GM18511 (cell line): ENCODE measurements at regions not wholly inside any gene's neighbourhood (a gene's known extent, or its start where the extent isn't known, plus 50 kb on each side); places are given as distances from the start of the nearest gene placed in this dataset.
A peak's percentile ranks its signal among the peaks of the same experiment; 100 is the strongest.
"Not testable (repeated sequence)": the region's sequence is repeated elsewhere in the genome, so short reads cannot be mapped to it uniquely, and the experiment has no call there.

ENCODE experiments used
- ATAC-seq: cut with Tn5 transposase; IDR thresholded peaks from one replicate; pipeline ENCODE4 v1.9.1; 2021; ENCODE audit warnings: mild to moderate bottlenecking, moderate library complexity; ENCODE audit not compliant: unreplicated experiment

DNA sequence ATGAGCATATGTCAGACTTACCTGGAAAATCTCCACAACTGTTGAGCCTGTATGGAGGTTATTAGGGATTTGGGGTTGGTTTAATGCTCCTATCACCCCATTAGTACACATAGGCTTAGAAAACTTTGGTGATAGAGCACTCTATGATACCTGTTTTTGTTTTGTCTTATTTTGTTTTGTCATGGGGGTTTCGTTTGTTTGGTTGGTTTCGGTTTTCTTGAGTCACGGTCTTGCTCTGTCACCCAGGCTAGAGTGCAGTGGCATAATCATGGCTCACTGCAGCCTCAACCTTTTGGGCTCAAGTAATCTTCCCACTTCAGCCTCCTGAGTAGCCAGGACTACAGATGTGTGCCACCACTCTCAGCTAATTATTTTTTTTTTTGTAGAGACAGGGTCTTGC is 70.0 kb downstream of the MZT1 start:
- no peak for ATAC-seq

DNA sequence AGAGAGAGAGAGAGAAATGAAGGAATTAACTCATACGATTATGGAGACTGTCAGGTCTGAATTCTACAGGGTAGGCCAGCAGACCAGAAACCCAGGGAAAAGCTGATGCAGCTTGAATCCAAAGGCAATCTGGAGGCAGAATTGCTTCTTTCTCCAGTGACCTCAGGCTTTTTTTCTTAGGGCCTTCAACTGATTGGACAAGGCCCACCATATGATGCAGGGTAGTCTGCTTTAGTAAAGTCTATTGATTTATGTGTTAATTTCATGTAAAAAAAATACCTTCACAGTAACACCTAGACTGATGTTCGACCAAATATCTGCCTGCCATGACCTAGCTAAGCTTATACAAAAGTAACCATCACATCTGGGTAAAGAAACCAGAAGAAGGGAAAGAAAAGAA is 71.1 kb downstream of the MZT1 start:
- ATAC-seq = no peak

DNA sequence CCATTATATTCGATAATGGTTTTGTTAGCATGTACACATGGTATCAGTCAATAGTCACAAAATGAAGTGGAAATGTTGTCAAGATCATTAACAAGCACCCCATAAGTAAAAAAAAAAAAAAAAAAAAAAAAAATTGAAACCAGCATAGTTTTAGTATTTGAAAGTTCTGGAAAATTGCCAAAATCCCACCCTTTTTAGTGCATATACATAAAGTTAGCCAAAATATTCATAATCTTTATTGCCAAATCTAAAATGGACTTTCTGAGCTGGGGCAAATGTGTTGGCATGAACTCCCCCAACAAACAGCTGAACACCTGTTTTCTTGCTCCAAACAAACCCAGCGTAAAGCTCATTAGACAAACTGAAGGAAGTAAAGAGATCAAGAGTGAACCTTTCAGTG is 73.9 kb downstream of the MZT1 start:
- ATAC-seq = no peak

DNA sequence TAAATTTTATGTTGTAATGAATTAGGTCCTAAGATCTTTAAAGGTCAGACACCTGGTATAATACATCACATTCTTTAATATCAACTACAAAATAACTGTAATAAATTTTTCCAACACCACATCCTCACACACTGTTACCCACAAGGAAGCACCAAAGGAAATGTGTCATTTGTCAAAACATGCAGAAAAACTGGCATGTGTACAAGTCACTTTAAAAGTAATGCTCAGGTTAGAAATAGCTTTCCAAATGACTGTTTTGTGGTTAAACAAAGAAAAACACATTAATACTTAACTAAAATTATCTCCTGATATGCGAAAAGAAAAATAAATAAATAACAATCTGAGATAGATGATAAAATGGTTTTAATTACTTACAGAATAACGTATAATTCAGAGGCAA is 74.7 kb downstream of the MZT1 start:
- peak; percentile 49 for ATAC-seq

DNA sequence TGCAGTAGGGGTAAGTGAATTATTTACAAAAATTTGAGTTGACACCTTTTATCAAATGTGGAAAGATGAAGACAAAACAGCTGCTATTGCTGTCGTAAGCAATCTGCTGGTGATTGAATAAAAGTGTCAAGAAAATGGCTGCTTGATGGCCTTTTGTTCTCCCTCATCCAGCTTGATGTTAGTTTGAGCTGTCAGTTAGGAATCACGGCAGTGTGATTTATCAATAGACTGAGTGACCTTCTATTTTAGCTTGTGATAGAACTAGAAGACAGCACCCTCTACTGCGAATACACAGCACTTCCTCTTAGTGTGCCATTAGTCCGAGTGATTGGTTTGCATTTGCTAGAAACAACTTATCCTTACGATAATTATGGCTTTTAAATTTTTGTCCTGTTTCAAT is 76.3 kb downstream of the MZT1 start:
- no peak for ATAC-seq

DNA sequence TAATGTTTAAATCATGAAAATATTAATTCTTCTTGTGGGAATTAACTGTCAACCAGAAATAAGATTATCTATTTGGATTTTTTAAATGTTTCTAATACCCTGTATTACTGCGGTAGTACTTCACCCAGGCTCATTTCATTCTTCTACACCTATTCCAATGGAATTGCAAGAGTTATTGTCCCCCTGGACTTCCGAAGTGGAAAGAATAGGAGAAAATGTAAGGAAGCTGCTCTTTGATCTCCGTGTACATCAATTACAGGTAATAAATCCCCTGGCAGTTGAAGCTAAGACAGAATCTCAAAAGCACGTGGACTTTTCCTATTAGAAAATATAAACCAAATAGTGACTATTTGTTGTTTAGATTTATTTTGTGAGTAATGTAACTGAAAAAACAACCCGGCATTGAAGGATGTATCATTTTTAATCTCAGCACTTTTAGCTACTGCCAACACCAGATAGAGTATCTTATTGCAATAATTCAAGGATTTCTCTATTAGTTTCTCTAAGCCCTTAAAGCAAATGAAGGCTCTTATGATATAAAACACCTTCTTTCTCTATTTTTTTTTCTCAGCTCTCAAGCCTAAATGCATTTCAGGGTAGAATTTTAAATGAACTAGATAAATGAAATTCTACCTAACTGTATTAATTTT is 77.3 kb downstream of the MZT1 start:
- no peak for ATAC-seq

DNA sequence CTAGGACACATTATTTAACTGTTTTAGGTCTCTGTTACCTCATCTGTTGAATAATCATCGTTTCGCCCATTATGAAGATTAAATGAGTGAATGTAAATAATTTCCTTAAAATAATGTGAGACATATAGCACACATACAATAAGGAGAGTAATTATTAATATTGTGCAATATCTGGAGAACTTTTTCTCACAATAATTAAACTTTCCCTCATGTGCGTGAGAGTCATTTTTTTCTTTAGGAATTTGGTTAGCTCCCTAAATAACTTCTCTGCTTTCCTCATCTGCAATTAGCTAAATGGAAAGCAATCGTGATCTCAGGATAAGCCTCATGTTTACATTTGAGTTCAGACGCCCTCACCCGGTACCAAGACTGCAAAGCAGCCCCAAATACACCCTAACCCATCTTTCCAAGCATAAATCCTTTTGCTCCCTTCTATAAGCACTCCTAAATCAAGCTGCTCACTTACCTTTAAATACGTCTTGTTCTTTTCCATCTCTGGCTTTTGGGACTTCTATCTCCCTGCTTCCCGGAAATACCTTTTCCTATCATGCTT is 78.8 kb downstream of the MZT1 start:
- no peak for ATAC-seq

DNA sequence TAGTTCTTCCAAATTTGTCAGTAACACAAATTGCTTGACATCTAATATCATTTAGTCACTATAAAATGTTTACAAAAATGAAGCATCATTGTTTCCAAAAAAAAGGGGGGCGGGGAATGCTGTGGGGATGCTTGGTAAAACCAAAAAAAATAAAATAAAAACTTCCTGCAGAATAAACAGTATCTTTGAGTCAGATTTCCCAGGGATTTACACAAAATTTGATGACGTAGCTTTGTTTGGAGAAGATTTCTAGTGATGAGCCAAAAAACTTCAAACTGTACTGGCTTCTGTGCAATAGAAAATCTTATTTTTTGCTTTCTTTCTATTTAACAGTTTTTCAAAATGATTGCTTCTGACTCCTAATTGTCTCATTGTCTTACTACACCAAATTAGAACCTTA is 80.0 kb downstream of the MZT1 start:
- no peak for ATAC-seq

DNA sequence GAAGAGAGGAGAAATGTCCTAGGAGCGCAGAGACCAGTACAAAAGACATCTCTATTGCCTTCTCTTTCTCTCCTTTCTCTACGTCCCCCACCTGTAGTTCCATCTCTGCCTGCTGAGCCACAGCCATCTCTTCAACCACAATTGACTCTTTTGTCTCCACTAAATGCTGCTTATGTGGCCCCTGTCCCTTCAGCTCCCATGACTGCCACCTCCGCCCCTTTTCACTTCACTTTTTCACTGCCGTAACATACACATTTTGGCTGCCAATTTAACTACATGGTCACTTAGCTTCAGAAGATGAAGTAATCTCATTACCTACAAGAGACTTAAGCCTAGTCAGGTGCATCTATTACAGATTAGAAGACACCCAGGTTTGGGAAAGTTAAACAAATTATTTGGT is 81.9 kb downstream of the MZT1 start:
- ATAC-seq = no peak

DNA sequence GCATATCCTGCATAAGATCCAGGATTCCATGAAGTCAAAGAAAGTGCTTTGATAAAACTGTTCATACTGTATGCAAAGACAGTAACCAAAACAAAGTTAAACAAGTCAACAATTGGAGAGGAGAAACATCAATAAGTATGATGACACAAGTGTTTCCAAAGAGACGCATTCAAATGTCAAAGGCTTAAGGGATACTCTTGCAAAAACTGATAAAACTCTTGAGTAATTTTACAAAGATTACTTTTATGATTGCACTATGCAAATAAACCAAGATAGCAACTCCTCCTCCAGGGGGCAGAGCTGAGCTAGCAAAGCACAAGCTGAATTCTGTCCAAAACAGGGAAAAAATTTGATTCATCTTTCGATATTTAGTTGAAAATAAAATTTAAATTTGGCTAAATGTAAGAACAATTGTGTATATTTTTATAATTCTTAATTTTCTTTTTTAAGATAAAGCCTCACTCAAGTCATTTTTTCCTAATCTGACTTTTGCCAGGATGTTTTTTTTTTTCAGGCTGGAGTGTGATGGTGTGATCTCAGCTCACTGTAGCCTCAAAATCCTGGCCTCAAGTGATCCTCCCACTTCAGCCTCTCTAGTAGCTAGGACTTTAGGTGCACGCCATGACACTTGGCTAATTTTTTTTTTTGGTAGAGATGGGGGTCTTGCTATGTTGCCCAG is 84.0 kb downstream of the MZT1 start:
- ATAC-seq = peak; percentile 67

DNA sequence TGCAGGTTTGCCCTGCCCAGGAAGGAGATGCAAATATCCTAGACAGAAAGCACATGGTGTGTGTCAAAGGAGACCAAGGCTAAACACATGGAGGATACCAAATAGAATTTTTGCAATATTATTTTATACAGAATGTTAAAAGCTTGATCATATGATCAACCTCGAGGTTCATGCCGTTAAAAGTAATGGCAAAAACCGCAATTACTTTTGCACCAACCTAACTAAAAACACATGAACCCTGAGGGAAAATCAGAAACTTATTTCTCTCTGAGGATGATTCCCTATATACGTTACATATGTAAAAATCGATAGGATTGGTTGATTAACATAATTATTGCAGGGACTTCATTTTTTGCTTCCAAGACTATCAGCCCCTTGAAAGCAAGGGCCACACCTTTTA is 88.1 kb downstream of the MZT1 start:
- no peak for ATAC-seq

DNA sequence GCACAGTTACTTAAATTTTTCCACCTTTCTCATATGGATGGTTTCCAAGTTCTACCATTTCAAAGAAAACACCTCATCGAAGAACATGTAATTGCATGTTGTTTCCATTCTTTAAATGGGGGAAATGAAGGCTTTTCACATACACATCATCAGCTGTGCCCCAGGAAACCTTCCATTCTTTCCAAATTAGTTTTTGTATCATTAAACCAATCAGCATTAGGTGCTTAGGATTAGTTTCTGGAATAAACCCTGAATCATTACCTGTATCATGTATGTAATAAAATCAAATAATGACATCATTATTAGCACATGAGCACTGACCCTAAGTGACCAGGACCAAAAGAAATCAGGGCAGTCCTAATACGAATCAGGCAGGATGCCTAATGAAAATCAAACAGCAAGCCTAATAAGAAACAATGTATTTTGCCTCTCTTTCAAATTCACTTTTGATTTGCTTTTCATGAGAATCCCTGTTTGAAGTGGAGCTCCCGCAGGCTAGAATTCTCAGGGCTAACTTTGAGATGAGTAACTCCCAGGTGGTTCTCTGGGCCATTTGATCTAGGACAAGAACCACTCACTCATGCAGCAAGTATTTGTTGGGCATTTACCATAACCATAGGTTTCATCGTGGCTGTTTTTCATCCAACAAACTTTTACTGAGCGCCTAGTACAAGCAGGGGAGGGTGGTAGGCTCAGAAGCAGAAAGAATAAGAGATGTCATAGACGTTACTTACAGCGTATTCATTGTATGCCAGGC is 89.2 kb downstream of the MZT1 start:
- ATAC-seq = no peak

DNA sequence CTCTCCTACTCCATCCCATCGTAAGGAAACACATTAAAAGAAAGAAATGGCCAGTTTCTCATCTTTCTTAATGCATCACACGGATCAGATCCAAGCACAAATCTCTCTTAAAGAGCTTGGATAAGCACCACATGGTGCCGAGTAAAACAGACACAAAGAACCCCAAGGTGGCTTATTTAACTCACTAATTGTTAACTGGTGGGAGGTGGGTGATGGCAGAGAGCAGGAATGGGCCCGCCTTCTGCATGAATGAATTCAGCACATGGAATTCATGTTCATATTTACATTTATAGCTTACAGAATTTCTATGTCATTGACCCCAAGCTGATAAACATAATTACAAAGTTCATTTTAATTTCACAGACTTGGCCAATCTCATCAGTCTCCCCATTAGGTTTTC is 89.9 kb downstream of the MZT1 start:
- no peak for ATAC-seq

DNA sequence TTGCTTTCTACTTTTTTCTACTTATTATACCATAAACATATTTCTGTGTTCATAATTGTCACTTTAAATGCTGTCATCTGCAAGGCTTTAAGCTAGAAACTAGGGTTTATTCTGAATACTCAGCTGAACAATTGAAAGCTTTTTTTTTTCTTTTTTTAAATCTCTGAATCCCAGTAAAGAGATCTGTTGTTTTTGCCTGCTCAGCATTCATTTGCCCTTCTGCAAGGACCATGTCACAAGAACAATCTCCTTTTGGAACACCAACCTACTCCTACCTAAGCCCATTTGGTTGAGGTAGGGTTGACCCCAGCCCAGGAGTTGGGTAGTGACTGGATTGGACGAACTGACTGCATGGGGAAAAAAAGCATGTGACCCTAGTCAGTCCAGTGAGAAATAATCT is 92.6 kb downstream of the MZT1 start:
- no peak for ATAC-seq

DNA sequence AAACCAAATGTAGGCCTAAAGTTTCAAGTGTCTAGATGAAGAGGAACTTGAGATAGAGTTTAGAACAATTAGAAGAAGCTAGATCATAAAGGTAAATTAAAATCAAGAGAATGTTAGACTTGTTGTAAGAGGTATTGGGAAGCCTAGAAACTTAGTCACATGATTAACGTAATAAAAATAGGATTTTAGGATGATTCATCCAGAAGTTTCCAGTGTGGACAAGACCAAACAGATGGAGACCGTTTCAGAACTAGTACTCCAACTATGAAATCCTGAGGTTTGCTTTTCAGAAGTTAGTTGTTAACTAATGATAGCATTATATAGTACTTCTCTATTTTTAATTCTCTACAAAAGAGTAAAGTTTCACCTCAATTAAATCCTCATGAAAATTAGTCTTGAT is 104.9 kb downstream of the MZT1 start:
- ATAC-seq = no peak

DNA sequence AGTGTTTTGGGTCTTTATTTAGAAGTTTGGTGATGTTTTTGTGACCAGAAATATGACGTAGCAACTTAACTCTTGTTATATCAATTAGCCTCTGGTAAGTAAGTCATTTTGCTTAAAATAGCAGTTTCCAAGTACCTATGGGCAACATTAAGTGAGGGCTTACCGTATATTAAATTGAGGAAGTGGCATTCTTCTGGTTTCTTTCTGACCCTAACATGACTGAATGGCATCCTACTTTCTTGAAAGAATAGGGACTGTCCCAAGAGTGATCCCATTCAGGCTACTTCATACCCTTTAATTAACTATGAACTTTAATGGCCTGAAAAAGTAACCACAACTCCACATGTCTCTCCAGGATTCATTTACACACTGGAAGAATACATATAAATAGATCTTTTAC is 106.6 kb downstream of the MZT1 start:
- ATAC-seq = no peak

DNA sequence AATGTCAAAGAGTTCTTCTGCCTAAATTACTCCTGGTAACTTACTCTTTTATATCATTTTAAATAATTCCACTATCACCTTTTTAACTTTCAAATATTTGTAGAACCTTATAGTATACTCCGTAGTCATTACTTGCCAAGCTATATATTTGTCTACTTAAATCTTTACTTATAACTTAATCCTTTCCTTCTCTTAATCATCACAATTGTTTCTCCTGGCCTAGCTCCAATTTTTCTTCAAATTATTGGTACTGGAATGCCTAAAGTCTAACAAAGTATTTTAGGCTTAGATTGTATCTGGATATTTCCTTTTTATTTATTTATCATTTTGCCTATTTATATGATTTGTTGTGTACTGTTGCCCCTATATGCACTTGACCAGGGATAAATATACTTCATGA is 109.5 kb downstream of the MZT1 start:
- no peak for ATAC-seq

DNA sequence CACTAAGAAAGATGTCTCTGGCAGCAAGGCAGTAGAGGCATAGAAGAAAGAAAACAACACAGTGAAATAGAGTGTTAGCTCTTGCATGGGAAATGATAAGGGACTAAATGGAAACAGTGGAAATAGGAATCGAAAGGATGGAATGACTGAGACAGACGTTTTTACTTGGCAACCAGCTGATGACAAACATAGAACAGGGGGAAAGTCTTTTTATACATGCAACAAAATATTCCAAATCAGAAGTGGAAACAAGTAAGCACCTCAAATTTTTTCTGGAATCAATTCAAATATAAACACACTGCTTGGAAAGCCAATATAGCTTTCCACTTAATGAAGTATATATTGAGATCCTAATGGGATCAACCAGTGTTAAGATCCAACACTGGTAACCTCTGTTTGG is 110.2 kb downstream of the MZT1 start:
- ATAC-seq = no peak

DNA sequence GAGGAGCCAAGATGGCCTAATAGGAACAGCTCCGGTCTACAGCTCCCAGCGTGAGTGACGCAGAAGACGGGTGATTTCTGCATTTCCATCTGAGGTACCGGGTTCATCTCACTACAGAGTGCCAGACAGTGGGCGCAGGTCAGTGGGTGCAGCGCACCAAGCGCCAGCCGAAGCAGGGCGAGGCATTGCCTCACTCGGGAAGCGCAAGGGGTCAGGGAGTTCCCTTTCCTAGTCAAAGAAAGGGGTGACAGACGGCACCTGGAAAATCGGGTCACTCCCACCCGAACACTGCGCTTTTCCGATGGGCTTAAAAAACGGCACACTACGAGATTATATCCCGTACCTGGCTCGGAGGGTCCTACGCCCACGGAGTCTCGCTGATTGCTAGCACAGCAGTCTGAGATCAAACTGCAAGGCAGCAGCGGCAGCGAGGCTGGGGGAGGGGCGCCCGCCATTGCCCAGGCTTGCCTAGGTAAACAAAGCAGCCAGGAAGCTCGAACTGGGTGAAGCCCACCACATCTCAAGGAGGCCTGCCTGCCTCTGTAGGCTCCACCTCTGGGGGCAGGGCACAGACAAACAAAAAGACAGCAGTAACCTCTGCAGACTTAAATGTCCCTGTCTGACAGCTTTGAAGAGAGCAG is 117.1 kb downstream of the MZT1 start:
- ATAC-seq = not testable (repeated sequence)

DNA sequence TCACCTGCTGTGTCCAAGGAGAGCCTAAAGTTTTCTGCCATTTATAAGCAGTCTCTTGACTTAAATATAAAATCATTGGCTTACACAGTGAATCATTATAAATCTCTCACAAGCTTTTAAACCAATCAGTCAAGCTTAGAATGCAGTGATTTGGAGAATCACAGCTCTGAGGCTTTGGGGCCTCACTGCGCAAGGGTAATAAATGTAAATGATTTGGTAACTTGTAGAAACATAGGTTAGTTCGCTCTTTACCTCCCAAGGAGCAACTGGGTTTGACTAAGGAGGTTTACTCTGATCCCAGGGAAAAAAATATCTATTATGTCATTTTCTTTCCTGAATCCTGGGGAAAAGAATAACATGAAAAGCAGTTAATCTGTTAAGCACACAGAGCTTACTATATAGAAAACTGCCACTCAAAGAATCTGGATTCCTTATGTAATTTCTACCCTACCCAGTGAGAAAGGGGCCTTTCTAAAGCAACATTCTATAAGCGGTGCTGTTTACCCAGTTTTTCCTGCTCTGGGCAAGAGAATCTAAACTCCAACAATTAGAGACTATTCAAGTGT is 128.2 kb downstream of the MZT1 start:
- ATAC-seq = no peak

DNA sequence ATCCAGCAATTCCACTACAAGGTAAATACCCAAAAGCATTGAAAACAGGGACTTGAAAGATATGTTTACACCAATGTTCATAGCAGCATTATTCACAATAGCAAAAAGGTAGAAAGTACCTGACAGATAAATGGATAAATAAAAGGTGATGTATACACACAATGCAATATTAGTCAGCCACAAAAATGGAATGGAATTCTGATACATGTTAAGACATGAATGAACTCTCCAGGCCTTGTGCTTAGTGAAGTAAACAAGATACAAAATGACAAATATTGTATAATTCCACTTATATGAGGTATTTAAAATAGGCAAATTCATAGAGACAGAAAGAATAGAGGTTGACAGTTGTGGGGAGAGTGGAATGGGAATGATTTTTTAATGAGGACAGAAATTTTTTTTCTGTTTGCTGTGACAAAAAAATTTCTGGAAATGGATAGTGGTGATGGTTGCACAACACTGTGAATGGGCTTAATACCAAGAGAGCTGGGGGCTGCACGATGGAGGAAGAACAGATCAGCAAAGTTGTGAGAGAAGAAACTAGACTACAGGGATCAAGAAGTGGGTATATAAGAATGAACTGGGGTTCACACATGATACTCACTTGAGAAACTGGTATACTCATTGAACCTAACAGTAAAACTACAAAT is 137.2 kb downstream of the MZT1 start:
- ATAC-seq = no peak
